ENCODE measurements at regions not wholly inside any gene's neighbourhood (a gene's known extent, or its start where the extent isn't known, plus 50 kb on each side); places are given as distances from the start of the nearest gene placed in this dataset.
"Not testable (repeated sequence)": the region's sequence is repeated elsewhere in the genome, so short reads cannot be mapped to it uniquely, and the experiment has no call there.

- no peak for DNase-seq
Observed at GRCh38 chr2:146992057-146992456, 852.8 kb upstream of the ACVR2A start.

- no peak for DNase-seq
Observed at GRCh38 chr2:146990311-146991054, 854.3 kb upstream of the ACVR2A start.

- DNase-seq = no peak
Observed at GRCh38 chr2:146989741-146990140, 855.1 kb upstream of the ACVR2A start.

GRCh38 chr2:146987996-146988395 lies 856.8 kb upstream of the ACVR2A start:
- DNase-seq = no peak

- no peak for DNase-seq
Observed at GRCh38 chr2:146986161-146986560, 858.7 kb upstream of the ACVR2A start.

GRCh38 chr2:146985753-146986152 lies 859.1 kb upstream of the ACVR2A start:
- no peak for DNase-seq

GRCh38 chr2:146984014-146984413 lies 860.8 kb upstream of the ACVR2A start:
- DNase-seq = no peak

GRCh38 chr2:146982393-146982846 lies 862.4 kb upstream of the ACVR2A start:
- no peak for DNase-seq

- no peak for DNase-seq
Observed at GRCh38 chr2:146981921-146982320, 862.9 kb upstream of the ACVR2A start.

- no peak for DNase-seq
Observed at GRCh38 chr2:146979746-146980145, 865.1 kb upstream of the ACVR2A start.

GRCh38 chr2:146978577-146979555 lies 866.0 kb upstream of the ACVR2A start:
- DNase-seq = no peak

GRCh38 chr2:146970981-146971380 lies 873.8 kb upstream of the ACVR2A start:
- not testable (repeated sequence) for DNase-seq

- DNase-seq = not testable (repeated sequence)
Observed at GRCh38 chr2:146969703-146970102, 875.1 kb upstream of the ACVR2A start.

GRCh38 chr2:146964494-146964893 lies 880.3 kb upstream of the ACVR2A start:
- no peak for DNase-seq

GRCh38 chr2:146954544-146954943 lies 890.3 kb upstream of the ACVR2A start:
- no peak for DNase-seq

- no peak for DNase-seq
Observed at GRCh38 chr2:146952696-146953095, 892.1 kb upstream of the ACVR2A start.

- DNase-seq = no peak
Observed at GRCh38 chr2:146950911-146951310, 893.9 kb upstream of the ACVR2A start.

- no peak for DNase-seq
Observed at GRCh38 chr2:146950361-146950760, 894.5 kb upstream of the ACVR2A start.

- no peak for DNase-seq
Observed at GRCh38 chr2:146949400-146949799, 895.4 kb upstream of the ACVR2A start.

GRCh38 chr2:146944601-146945000 lies 900.2 kb upstream of the ACVR2A start:
- no peak for DNase-seq

- DNase-seq = no peak
Observed at GRCh38 chr2:146939991-146940685, 904.7 kb upstream of the ACVR2A start.

- DNase-seq = no peak
Observed at GRCh38 chr2:146934921-146935320, 909.9 kb upstream of the ACVR2A start.

GRCh38 chr2:146931109-146931508 lies 913.7 kb upstream of the ACVR2A start:
- no peak for DNase-seq
